HAP-1 (cell line): ENCODE measurements at regions not wholly inside any gene's neighbourhood (a gene's known extent, or its start where the extent isn't known, plus 50 kb on each side); places are given as distances from the start of the nearest gene placed in this dataset.

Experiments
- DNase-seq, 2 experiments: peaks; one replicate each; pipeline ENCODE4 v3.0.0-alpha.2; 2016 to 2020; ENCODE audit warnings: low spot score in 2 of 2
- H3K27me3 ChIP-seq: fragments of 250-450 bp; sonication (Bioruptor Pico); 2 replicates; pipeline ENCODE4 v1.5.1; 2020; ENCODE audit warnings: low read depth, mild to moderate bottlenecking, moderate library complexity
- H3K36me3 ChIP-seq: fragments of 250-450 bp; sonication (Bioruptor Pico); replicated peaks from 2 replicates; pipeline ENCODE4 v1.5.1; 2020; ENCODE audit warnings: mild to moderate bottlenecking
- H3K4me1 ChIP-seq: fragments of 250-450 bp; sonication (Bioruptor Pico); 2 replicates; pipeline ENCODE4 v1.5.1; 2020; ENCODE audit warnings: mild to moderate bottlenecking
- H3K4me3 ChIP-seq: fragments of 250-450 bp; sonication (Bioruptor Pico); 2 replicates; pipeline ENCODE4 v1.5.1; 2020; ENCODE audit warnings: mild to moderate bottlenecking, moderate library complexity
- H3K9me3 ChIP-seq: fragments of 250-450 bp; sonication (Bioruptor Pico); 2 replicates; pipeline ENCODE4 v1.5.1; 2020; ENCODE audit warnings: mild to moderate bottlenecking, moderate library complexity
- in situ Hi-C: fragments of 300-500 bp; cut with MboI; formaldehyde crosslinking; loops from 3 replicates; pipeline ENCODE4 v1.14.3; 2020; ENCODE audit warnings: low sequenced_read_pairs, inconsistent platforms, mixed read lengths

DNA sequence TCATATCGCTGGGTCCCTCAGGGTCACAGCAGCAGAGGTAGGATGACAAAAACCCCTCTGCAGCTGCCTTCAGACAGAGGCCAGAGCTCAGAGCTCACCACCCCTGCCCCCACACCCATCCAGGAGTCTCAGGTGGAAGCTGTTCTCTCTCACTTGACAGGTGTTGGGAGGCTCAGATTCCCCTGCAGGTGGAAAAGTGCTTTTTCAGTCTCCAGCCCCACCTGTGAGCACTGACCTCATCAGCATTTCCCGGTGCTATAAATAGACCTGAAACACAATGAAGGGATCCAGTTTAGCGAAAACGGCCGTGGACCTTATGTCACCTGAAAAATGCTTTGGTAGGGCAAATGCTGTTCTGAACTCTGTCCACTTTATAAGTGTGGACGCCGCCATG lies 254.9 kb downstream of the NDUFA10 start:
- Histone ChIP-seq H3K4me3 (no peak overlapping the region), H3K36me3 (no peaks in the 10 kb centered on the region), H3K4me1 (no peaks in the 10 kb centered on the region), H3K27me3 (no peaks in the 10 kb centered on the region), H3K9me3 (no peaks in the 10 kb centered on the region)
- in situ Hi-C loops, result no loop called here
- DNase-seq, result no peak

DNA sequence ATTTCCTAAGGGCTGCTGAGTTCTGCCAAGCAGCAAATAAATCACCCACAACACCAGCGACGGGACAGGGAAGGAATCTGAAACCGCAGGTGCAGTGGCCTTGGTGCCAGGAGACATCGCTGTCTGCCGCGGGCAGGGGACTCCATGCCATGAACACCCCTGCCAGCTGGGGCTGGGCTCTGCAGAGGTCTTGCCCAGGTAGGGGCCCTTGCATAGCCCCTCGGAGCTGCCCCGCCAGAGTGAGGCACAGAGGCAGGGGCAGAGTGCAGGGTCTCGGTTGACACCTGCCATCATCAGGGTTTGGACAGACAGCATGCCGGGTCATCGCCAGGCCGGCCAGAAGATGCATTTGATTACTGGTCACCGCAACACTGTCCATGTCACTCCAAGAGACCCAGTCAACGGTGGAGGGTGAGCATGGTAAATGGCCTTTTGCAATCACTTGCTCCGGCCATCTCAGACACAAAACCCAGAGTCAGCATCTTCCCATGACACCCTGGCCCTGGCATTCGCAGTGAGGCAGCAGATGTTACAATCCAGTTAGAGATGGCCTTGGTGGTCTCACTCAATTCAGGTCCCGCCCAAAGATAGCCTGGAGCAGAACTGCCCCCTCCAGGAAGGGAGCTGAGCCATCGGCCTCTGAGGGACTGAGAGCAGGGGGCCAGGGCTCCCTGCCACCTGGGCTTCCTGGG lies 255.4 kb downstream of the NDUFA10 start:
- in situ Hi-C loops, result no loop called here
- Histone ChIP-seq H3K4me1 (no peaks in the 10 kb centered on the region), H3K27me3 (no peaks in the 10 kb centered on the region), H3K4me3 (no peak overlapping the region), H3K9me3 (no peaks in the 10 kb centered on the region), H3K36me3 (no peaks in the 10 kb centered on the region)
- no peak for DNase-seq

DNA sequence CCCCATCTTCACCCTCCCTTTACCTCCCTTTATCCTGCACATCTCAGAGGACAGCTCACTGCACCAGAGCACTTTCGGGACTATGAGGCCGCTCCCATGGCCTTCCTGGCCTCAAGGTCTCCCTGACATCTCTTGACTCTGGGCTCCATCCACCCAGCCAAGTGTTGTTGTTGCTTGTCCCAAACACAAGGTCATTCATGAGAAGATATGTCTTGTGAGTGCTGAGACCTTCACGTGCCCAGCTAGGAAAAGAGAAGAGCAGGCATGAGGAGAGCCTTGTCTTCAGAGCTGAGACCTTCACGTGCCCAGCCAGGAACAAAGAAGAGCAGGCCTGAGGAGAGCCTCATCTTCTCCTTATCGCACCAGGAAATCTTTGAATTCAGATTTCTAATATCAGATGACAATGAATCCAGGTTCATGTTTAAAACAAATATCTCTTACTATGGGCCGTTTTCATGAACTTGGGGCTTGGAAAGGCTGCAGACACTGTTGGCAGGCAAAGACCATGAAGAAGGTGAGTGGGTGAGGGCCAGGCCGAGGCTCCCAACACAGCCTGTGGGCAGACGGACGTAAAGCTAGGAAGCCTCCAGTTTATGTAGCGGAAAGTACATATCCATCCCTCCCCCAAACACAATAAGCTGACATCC lies 256.1 kb downstream of the NDUFA10 start:
- Histone ChIP-seq H3K36me3 (no peaks in the 10 kb centered on the region), H3K4me3 (no peak overlapping the region), H3K27me3 (no peaks in the 10 kb centered on the region), H3K4me1 (no peaks in the 10 kb centered on the region), H3K9me3 (no peaks in the 10 kb centered on the region)
- DNase-seq, result no peak
- in situ Hi-C loops, result no loop called here

DNA sequence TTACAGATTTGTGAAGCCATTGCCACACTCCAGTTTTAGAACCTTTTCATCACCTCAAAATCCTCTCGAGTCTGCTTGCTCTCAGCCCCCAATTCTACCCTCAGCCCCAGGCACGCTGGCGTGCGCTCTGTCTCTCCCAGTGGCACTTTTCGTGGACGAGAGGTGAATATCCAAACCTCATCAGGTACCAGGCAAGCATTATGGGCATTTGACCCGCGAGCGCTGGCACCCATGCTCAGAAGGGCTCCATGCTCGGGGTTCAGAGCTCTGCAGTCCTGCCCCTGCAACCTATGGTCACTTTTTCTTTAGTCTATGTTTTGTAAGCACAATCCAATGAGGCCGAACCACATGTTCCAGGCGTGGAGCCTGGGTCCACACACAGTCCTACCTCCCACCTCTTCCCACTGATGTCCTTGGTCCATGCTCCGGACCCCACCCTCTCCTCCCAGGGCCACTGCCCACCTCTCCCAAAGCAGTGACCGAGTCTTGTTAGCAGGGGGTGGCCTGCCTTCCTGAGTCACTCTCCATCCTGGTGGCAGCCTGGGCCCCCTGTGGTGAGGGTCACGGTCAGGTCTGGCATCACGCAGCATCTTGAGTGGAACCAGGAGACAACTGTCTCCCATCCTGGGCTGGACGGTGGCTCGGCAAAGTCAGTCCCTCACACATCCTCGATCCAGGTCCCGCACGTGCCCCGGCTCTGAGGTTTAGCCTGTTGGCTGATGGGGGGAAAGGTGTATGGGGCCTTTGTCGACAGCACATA lies 256.9 kb downstream of the NDUFA10 start:
- Histone ChIP-seq H3K4me1 (no peaks in the 10 kb centered on the region), H3K36me3 (no peaks in the 10 kb centered on the region), H3K4me3 (no peak overlapping the region), H3K27me3 (no peaks in the 10 kb centered on the region), H3K9me3 (no peaks in the 10 kb centered on the region)
- in situ Hi-C loops, result no loop called here
- DNase-seq, result no peak

DNA sequence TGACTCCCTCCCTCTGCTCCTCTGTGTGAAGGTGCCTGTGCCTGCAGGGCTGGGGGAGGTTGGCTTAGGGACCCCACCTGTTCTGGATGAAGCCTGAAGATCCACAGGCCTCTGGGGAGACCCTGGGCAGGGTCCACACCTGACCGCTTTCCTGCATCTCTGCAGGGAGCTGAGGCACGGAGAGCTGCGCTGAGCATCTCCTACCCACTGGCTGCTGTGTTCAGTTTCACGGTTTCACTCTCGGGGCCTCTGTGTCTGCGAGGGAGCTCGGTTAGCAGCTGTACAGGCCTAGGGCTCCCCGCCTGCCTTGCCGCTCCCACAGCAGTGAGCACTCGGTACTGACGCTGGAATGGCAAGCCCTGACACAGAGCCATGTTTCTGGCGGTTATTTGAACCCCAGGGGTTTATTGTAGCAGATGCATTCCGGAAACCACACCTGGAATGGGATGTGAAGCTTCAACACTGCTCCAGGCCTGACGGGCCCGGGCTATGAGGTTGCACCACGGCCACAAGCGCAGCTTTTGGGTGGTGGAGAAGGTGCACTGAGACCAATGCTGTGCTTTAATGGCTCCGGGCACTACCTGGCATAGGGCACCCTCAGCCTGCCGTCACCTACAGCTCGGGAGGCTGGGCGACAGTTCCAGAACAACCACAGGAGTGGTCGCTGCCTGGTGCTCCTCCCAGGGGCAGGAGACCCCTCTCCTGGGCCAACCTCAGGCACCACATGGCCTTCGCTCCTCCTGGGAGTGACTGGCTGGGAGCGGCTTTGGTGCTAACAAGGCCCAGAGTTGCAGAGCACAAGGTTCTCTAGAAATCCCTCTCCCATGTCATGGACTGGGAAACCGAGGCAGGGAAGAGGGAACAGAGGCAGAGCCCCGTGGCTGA lies 257.9 kb downstream of the NDUFA10 start:
- H3K9me3 ChIP-seq, result no peaks in the 10 kb centered on the region
- H3K36me3 ChIP-seq, result no peaks in the 10 kb centered on the region
- no peaks in the 10 kb centered on the region for H3K4me1 ChIP-seq
- no peaks in the 10 kb centered on the region for H3K27me3 ChIP-seq
- no peak overlapping the region for H3K4me3 ChIP-seq
- in situ Hi-C loops, result no loop called here
- no peak for DNase-seq

DNA sequence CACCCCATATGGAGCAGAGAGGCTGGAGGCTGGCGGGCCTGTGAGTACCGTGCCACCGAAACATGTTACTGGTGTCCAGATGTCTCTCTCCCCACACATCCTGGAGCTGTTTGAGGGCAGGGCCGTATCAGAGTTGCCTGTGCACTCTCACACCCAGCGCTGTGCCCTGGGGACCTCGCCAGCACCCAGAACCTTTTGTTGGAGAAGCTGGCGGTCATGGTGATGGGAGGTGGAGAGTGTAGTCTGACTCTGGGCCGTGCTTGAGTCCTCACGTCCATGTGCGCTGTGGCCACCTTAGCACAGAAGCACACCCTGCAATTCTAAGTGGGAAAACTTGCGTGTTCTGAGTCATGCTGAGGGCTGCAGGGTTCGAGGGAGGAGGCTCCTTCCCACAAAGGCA lies 259.2 kb downstream of the NDUFA10 start:
- in situ Hi-C loops, result no loop called here

DNA sequence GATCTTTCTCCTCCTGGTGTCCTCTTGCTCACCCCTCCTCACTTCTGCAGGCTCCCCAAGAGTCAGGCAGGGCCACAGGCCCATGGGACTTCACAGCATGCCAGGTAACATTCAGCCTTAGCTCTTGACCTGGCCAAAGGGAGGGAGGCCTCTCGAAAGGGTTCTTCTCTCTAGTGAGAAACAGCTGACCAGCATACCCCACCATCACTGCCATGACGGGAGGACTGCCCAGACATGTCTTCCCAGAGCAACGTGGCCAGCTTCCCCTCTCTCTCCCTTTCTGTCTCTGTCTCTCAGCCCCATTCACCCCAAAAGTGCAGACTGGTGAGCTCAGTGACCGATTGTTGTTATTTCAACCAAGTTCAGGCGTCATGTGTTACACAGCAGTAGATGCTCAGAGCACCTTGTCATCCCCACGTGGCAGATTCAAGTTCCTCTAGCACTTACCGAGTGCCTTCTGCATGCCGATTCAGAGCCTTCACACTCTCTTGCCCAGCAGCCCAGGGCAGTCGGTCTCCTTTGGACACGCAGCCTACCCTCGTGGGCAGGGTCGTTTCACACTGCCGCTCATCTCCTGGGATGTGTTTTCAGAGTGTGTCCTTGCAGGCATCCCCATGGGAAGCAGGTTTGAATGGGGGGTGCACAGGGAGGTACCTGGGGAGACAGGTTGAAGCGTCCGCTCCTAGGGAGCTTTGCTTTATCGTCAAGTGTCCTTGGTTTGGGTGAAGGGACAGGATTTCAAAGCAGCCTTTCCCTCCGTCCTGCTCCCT lies 259.9 kb downstream of the NDUFA10 start:
- Histone ChIP-seq H3K36me3 (no peaks in the 10 kb centered on the region), H3K4me3 (no peak overlapping the region), H3K9me3 (no peaks in the 10 kb centered on the region), H3K27me3 (no peaks in the 10 kb centered on the region), H3K4me1 (no peaks in the 10 kb centered on the region)
- in situ Hi-C loops, result no loop called here
- no peak for DNase-seq

More for the DNA sequence above, 259.2 kb downstream of the NDUFA10 start:
- H3K27me3 ChIP-seq, result no peaks in the 10 kb centered on the region
- H3K36me3 ChIP-seq, result no peaks in the 10 kb centered on the region
- no peaks in the 10 kb centered on the region for H3K4me1 ChIP-seq
- no peak overlapping the region for H3K4me3 ChIP-seq
- DNase-seq, result no peak
- H3K9me3 ChIP-seq, result no peaks in the 10 kb centered on the region

DNA sequence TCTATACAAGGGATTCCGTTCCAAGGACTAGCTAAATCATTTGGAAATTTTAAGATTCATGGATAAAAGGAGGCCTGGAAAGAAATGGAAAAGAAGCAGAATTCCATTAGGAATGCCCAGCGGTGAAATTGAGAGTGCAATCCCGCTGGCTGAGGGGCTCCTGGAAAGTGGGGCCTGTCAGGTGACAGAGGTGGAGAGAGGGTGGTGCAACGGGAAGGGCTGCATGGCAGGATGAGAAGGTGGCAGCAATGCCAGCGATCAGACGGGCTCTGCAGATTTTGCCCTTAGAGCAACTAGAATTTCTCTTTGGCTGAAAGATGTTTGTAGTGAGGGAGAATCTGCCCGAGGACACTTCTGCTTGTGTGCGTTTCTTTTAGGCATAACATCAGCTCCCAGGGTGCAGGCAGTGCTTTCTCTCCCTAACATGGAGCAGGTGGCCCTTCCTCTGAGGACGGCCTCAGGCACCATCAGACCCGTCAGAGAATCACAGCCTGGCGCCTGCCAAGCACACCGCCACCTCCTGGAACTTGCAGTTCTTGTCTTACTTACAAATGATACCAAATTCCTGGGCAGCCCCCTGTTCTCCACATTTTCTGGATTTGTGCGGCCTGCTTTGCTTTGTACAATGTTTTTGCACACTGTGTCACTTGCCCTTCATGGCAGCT lies 261.6 kb downstream of the NDUFA10 start:
- Histone ChIP-seq H3K9me3 (no peaks in the 10 kb centered on the region), H3K4me1 (no peaks in the 10 kb centered on the region), H3K4me3 (no peak overlapping the region), H3K36me3 (no peaks in the 10 kb centered on the region), H3K27me3 (no peaks in the 10 kb centered on the region)
- no peak for DNase-seq
- in situ Hi-C loops, result no loop called here

DNA sequence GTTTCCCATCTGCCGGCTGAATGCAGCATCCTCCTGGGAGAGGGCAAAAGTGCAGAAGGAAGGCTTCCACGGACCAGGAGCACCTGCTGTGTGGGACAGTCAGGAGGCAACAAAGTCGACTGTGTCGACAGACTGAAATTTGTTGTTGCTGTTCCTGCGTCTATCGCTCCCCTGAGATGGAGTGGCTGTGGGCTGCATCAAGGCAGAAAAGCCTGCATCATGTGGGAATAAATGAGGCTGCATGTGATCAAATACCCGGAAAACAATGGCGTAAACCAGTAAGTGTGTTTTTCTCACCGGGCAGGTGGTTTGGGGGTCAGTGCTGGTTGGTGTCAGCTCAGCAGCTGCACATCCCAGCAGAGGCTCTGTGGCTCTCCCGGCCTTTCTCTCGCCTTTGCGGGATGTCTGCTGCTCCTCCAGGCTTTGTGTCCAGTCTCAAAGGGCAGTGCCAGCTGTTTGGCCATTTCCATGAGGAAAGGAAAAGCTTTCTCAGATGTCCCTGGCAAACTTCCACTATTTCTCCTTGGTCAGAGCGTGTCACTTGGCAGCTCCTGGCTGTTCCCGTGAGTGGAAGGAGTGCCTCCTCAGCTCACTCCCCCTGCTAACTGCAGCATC lies 262.4 kb downstream of the NDUFA10 start:
- Histone ChIP-seq H3K36me3 (no peaks in the 10 kb centered on the region), H3K9me3 (no peaks in the 10 kb centered on the region), H3K27me3 (no peaks in the 10 kb centered on the region), H3K4me1 (no peaks in the 10 kb centered on the region), H3K4me3 (no peak overlapping the region)
- DNase-seq, result no peak
- in situ Hi-C loops, result no loop called here

DNA sequence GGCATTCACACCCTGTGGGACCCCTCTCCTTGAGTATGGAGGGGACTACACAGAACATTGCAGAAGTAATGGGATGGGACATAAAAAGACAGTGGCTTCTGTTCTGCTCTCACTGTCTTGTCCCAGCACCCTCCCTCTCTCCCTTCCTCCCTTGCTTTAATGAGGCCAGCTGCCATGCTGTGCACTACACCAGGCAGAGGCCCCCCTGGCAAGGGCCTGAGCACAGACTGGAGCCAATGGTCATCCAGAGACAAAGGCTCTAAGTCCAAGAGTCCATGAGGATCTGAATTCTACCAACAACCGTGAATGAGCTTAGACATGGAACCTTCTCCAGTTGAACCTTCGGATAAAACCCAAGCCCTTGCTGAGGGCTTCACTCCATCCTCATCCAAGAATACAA lies 263.0 kb downstream of the NDUFA10 start:
- H3K9me3 ChIP-seq, result no peaks in the 10 kb centered on the region
- no peak overlapping the region for H3K4me3 ChIP-seq
- in situ Hi-C loops, result no loop called here
- no peak for DNase-seq
- no peaks in the 10 kb centered on the region for H3K36me3 ChIP-seq
- H3K27me3 ChIP-seq, result no peaks in the 10 kb centered on the region
- H3K4me1 ChIP-seq, result no peaks in the 10 kb centered on the region

DNA sequence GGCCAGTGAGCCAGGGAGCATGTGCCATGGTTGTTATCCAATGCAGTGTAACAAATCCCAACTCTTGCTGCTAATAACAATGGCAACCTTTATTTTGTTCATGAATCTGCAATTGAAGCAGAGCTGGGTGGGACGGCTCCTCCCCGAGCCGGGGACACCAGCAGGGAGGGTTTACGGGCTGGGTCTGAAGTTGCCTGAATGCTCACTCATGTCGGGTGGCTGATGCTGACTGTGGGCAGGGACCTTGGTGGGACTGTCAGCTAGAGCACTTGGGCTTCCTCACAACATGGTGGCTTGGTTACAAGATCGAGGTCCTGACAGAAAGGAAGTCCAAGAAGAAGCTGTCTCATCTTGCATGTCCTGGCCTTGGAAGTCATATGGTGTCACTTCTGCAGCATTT lies 264.5 kb downstream of the NDUFA10 start:
- no peaks in the 10 kb centered on the region for H3K9me3 ChIP-seq
- in situ Hi-C loops, result no loop called here

DNA sequence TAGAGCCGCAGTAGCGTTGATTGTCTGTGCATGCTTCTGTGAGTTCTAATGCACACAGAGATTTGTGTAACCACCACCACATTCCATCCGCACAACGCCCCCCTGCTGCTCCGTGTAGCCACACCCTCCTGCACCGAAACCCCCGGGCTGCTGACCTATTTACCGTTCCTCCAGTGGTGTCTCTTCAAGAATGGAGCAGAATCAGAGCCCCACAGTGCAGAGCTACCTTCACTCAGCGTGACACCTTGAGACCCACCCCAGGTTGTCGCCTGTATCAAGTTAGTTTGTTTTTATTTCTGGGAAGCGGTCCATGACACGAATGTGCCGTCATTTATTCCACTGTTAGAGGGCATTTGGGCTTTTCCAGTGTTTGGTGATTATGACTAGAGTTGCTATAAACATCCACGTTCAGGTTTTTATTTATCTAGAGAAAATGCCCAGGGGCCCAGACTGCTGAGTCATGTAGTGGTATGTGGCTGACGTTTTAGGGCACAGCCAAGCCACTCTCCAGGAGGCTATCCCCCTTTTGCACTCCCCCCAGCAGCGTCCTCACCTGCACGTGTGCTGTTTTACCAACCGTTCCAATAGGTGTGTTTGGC lies 266.8 kb downstream of the NDUFA10 start:
- no peak for DNase-seq

More for the DNA sequence above, 264.5 kb downstream of the NDUFA10 start:
- DNase-seq, result no peak
- no peak overlapping the region for H3K4me3 ChIP-seq
- H3K4me1 ChIP-seq, result no peaks in the 10 kb centered on the region
- H3K27me3 ChIP-seq, result no peaks in the 10 kb centered on the region
- H3K36me3 ChIP-seq, result no peaks in the 10 kb centered on the region

More for the DNA sequence above, 266.8 kb downstream of the NDUFA10 start:
- Histone ChIP-seq H3K4me3 (no peak overlapping the region), H3K4me1 (no peaks in the 10 kb centered on the region), H3K27me3 (no peaks in the 10 kb centered on the region), H3K9me3 (no peaks in the 10 kb centered on the region), H3K36me3 (no peaks in the 10 kb centered on the region)
- in situ Hi-C loops, result no loop called here
